IMR-90 (cell line): ENCODE measurements at regions not wholly inside any gene's neighbourhood (a gene's known extent, or its start where the extent isn't known, plus 50 kb on each side); places are given as distances from the start of the nearest gene placed in this dataset.

ENCODE experiments used
- ATAC-seq: fragments of 200-7000 bp; cut with Tn5 transposase; 2 replicates; pipeline ENCODE4 v1.9.1; 2020; ENCODE audit warnings: low read depth, mild to moderate bottlenecking, moderate library complexity
- BruUV-seq: library from RNA; stranded (reverse); fragments of 400-500 nt; replicated peaks from 2 replicates; lab custom pipeline; 2021; lab: Mats Ljungman, UMichigan
- CTCF ChIA-PET: fragments of 300-600 bp; formaldehyde crosslinking; extraction: SDS; loops from one replicate; lab custom pipeline; 2021; ENCODE audit warnings: antibody characterized with exemption; lab: Yijun Ruan, JAX
- POLR2A ChIA-PET: fragments of 300-600 bp; sonication (Branson Sonifier 250); formaldehyde crosslinking; loops from one replicate; lab custom pipeline; 2022; ENCODE audit warnings: antibody characterized with exemption; ENCODE audit not compliant: unreplicated experiment; lab: Charles Lee
- DNase-seq: peaks from one replicate; pipeline ENCODE4 v3.0.0; 2013
- H2AFZ ChIP-seq: replicated peaks from 2 replicates; pipeline ENCODE3; 2013; ENCODE audit warnings: low read length, mild to moderate bottlenecking; ENCODE audit not compliant: poor library complexity
- H2AK5ac ChIP-seq: 2 replicates; pipeline ENCODE4 v1.6.1; 2013; ENCODE audit warnings: low read depth, low read length, inconsistent platforms
- H2AK9ac ChIP-seq: replicated peaks from 2 replicates; pipeline ENCODE3; 2013; ENCODE audit warnings: mild to moderate bottlenecking, low read depth, low read length, moderate library complexity; ENCODE audit not compliant: poor library complexity
- H2BK120ac ChIP-seq: 2 replicates; pipeline ENCODE4 v1.6.1; 2013; ENCODE audit warnings: low read depth, low read length, inconsistent platforms
- H2BK15ac ChIP-seq: 3 replicates; pipeline ENCODE4 v1.6.1; 2013; ENCODE audit warnings: low read depth, low read length, inconsistent platforms
- H2BK20ac ChIP-seq: 2 replicates; pipeline ENCODE4 v1.6.1; 2013; ENCODE audit warnings: low read depth, mild to moderate bottlenecking, inconsistent platforms, low read length, moderate library complexity
- H2BK5ac ChIP-seq: 2 replicates; pipeline ENCODE4 v1.6.1; 2013; ENCODE audit warnings: mild to moderate bottlenecking, low read depth, low read length, inconsistent platforms; ENCODE audit not compliant: poor library complexity, severe bottlenecking
- H3K14ac ChIP-seq: replicated peaks from 2 replicates; pipeline ENCODE4 v1.6.1; 2013; ENCODE audit warnings: low read depth, low read length, inconsistent platforms
- H3K18ac ChIP-seq: 2 replicates; pipeline ENCODE4 v1.6.1; 2013; ENCODE audit warnings: low read depth, low read length, control low read depth
- H3K23ac ChIP-seq: 2 replicates; pipeline ENCODE4 v1.6.1; 2013; ENCODE audit warnings: low read depth, low read length, inconsistent platforms
- H3K27ac ChIP-seq: 2 replicates; pipeline ENCODE4 v1.5.1; 2013; ENCODE audit warnings: mild to moderate bottlenecking, control low read depth, low read length; ENCODE audit not compliant: insufficient read depth
- H3K27me3 ChIP-seq: 2 replicates; pipeline ENCODE4 v1.6.1; 2013; ENCODE audit warnings: low read length; ENCODE audit not compliant: control insufficient read depth, insufficient read depth
- H3K36me3 ChIP-seq: 2 replicates; pipeline ENCODE4 v1.6.1; 2013; ENCODE audit warnings: low read length, mixed read lengths; ENCODE audit not compliant: control insufficient read depth, insufficient read depth
- H3K4ac ChIP-seq: 2 replicates; pipeline ENCODE4 v1.6.1; 2013; ENCODE audit warnings: low read depth, low read length, inconsistent platforms
- H3K4me1 ChIP-seq: 2 replicates; pipeline ENCODE4 v1.6.1; 2013; ENCODE audit warnings: low read length, mixed read lengths; ENCODE audit not compliant: control insufficient read depth, insufficient read depth
- H3K4me2 ChIP-seq: 2 replicates; pipeline ENCODE4 v1.6.1; 2013; ENCODE audit warnings: low read depth, mild to moderate bottlenecking, control low read depth, low read length, moderate library complexity
- H3K4me3 ChIP-seq: 2 replicates; pipeline ENCODE4 v1.5.1; 2013; ENCODE audit warnings: low read depth, mild to moderate bottlenecking, control low read depth, low read length, moderate library complexity; ENCODE audit not compliant: insufficient read depth
- H3K56ac ChIP-seq: 2 replicates; pipeline ENCODE4 v1.6.1; 2013; ENCODE audit warnings: low read length, inconsistent platforms; ENCODE audit not compliant: insufficient read depth; ENCODE audit errors: extremely low read depth
- H3K79me1 ChIP-seq, 2 experiments: 2 replicates each; pipeline ENCODE4 v1.6.1; 2013; ENCODE audit warnings: low read length in 2 of 2, inconsistent platforms in 1 of 2, low read depth in 1 of 2
- H3K9ac ChIP-seq: 2 replicates; pipeline ENCODE4 v1.6.1; 2013; ENCODE audit warnings: low read depth, low read length, control low read depth
- H3K9me1 ChIP-seq: 2 replicates; pipeline ENCODE4 v1.6.1; 2013; ENCODE audit warnings: low read length, inconsistent platforms; ENCODE audit not compliant: insufficient read depth
- H3K9me3 ChIP-seq: 2 replicates; pipeline ENCODE4 v1.6.1; 2013; ENCODE audit warnings: low read length; ENCODE audit not compliant: control insufficient read depth, insufficient read depth
- H4K20me1 ChIP-seq: 2 replicates; pipeline ENCODE4 v1.6.1; 2013; ENCODE audit warnings: low read length, inconsistent platforms; ENCODE audit not compliant: insufficient read depth
- H4K5ac ChIP-seq: 2 replicates; pipeline ENCODE4 v1.6.1; 2013; ENCODE audit warnings: mild to moderate bottlenecking, low read depth, low read length, control low read depth
- H4K8ac ChIP-seq, 2 experiments: 2 replicates each; pipeline ENCODE4 v1.6.1; 2013; ENCODE audit warnings: low read depth in 2 of 2, low read length in 2 of 2, control low read depth in 1 of 2, inconsistent platforms in 1 of 2
- H4K91ac ChIP-seq: 2 replicates; pipeline ENCODE4 v1.6.1; 2013; ENCODE audit warnings: low read depth, low read length, inconsistent platforms; ENCODE audit not compliant: insufficient read depth
- NFE2L2 ChIP-seq: fragments of 150-350 bp; IDR thresholded peaks from 2 replicates; pipeline ENCODE4 v1.6.1; 2016; ENCODE audit warnings: low read depth, mild to moderate bottlenecking, low read length
- POLR2A ChIP-seq: IDR thresholded peaks from 2 replicates; pipeline ENCODE4 v1.6.1; 2012; ENCODE audit warnings: mild to moderate bottlenecking, low read depth, low read length
- RFX5 ChIP-seq: IDR thresholded peaks from 2 replicates; pipeline ENCODE4 v1.8.0; 2012; ENCODE audit warnings: low read depth, mild to moderate bottlenecking, low read length, moderate library complexity
- SMC3 ChIP-seq: fragments of 150-350 bp; IDR thresholded peaks from 2 replicates; pipeline ENCODE4 v1.6.1; 2016; ENCODE audit warnings: low read depth, mild to moderate bottlenecking, antibody characterized with exemption, low read length, moderate library complexity
- WGBS, 2 experiments: methylation state at CpG; one replicate each; pipeline versions ENCODE4 v1.1.5 to v1.1.7; 2013; ENCODE audit warnings: missing lambda C conversion rate in 2 of 2; ENCODE audit not compliant: insufficient read length in 1 of 2; ENCODE audit errors: extremely low coverage in 2 of 2; 5-methylcytosine and 5-hydroxymethylcytosine counted together
- dilution Hi-C: fragments of 300-500 bp; cut with HindIII; formaldehyde crosslinking; loops from one replicate; pipeline ENCODE4 v1.14.3; 2018; ENCODE audit warnings: low sequenced_read_pairs; ENCODE audit not compliant: unreplicated experiment
- in situ Hi-C: fragments of 300-500 bp; cut with MboI; formaldehyde crosslinking; loops from 3 replicates; pipeline ENCODE4 v1.14.3; 2019; ENCODE audit warnings: low sequenced_read_pairs, inconsistent platforms, mixed read lengths
- intact Hi-C: fragments of 100-400 bp; cut with micrococcal nuclease; formaldehyde crosslinking; loops from 2 replicates; pipeline ENCODE4 v1.10.0; 2022
- TF ChIP-seq, protein P1 (sequence below): conservative IDR thresholded peaks from 2 replicates; pipeline ENCODE4 v1.5.1; 2012; ENCODE audit warnings: mild to moderate bottlenecking, low read depth, low read length, improper control_type of control experiment

DNA sequence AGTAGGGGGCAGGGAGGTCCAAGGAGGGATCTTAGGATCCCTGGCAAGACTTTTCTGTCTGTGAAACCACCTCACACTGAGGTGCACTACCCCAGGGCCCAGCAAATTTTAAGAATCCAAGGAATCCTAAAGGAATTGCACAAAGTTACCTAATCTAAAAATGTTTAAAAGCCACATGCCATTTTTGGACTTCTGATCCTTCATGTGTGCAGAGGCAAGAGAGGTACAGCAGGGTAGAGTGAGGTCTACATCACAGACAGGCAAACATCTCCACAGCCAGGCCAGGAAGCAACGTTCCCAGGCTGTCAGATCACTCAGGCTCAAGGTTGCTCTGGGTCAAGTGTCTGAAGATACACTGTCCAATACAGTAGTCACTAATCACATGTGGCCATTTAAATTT is 324.6 kb upstream of the DUSP10 start:
- no peak overlapping the region for H2BK120ac ChIP-seq
- H3K14ac ChIP-seq = no peak overlapping the region
- no peak overlapping the region for H2BK15ac ChIP-seq
- H3K4me2 ChIP-seq = no peak overlapping the region
- no peak overlapping the region for H3K4me3 ChIP-seq
- H4K20me1 ChIP-seq = no peaks in the 10 kb centered on the region
- no peak overlapping the region for H4K5ac ChIP-seq
- peaks cover 7% of the 10 kb centered on the region for H3K9me3 ChIP-seq
- no peak overlapping the region for H3K56ac ChIP-seq
- peak overlapping the region; percentile 42; the same call in 1 of the 2 replicates for H2AK5ac ChIP-seq
- no peaks in the 10 kb centered on the region for H3K27me3 ChIP-seq
- peaks cover 2% of the 10 kb centered on the region for H3K4me1 ChIP-seq
- BruUV-seq = no TSS peak
- no peak overlapping the region for H3K27ac ChIP-seq
- H3K36me3 ChIP-seq = no peaks in the 10 kb centered on the region
- WGBS, 2 experiments = no CpG with 5 or more reads among the region's 1 CpG
- no peak overlapping the region for H2AFZ ChIP-seq
- dilution Hi-C loops = no loop called here
- H2BK20ac ChIP-seq = no peak overlapping the region
- POLR2A ChIA-PET = no interaction called here
- H3K18ac ChIP-seq = no peak overlapping the region
- H3K79me1 ChIP-seq = no peaks in the 10 kb centered on the region
- TF ChIP-seq NFE2L2 (no peak), SMC3 (no peak), POLR2A (no peak), RFX5 (no peak)
- TF ChIP-seq, protein P1, sequence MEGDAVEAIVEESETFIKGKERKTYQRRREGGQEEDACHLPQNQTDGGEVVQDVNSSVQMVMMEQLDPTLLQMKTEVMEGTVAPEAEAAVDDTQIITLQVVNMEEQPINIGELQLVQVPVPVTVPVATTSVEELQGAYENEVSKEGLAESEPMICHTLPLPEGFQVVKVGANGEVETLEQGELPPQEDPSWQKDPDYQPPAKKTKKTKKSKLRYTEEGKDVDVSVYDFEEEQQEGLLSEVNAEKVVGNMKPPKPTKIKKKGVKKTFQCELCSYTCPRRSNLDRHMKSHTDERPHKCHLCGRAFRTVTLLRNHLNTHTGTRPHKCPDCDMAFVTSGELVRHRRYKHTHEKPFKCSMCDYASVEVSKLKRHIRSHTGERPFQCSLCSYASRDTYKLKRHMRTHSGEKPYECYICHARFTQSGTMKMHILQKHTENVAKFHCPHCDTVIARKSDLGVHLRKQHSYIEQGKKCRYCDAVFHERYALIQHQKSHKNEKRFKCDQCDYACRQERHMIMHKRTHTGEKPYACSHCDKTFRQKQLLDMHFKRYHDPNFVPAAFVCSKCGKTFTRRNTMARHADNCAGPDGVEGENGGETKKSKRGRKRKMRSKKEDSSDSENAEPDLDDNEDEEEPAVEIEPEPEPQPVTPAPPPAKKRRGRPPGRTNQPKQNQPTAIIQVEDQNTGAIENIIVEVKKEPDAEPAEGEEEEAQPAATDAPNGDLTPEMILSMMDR = no peak
- no peak overlapping the region for H2AK9ac ChIP-seq
- H4K91ac ChIP-seq = no peak overlapping the region
- DNase-seq (no peak), ATAC-seq (no peak)
- H3K23ac ChIP-seq = no peak overlapping the region
- H2BK5ac ChIP-seq = no peak overlapping the region
- no peak overlapping the region for H3K9ac ChIP-seq
- CTCF ChIA-PET = no interaction called here
- no peak overlapping the region for H4K8ac ChIP-seq
- intact Hi-C loops = no loop called here
- H3K9me1 ChIP-seq = no peaks in the 10 kb centered on the region
- no peak overlapping the region for H3K4ac ChIP-seq
- in situ Hi-C loops = no loop called here
